CD14-positive monocyte (primary cell): ENCODE measurements at regions not wholly inside any gene's neighbourhood (a gene's known extent, or its start where the extent isn't known, plus 50 kb on each side); places are given as distances from the start of the nearest gene placed in this dataset.

Source experiments
- DNase-seq, 3 donors: peaks; one replicate each; pipeline ENCODE4 v3.0.0-alpha.2; 2011 to 2022
- H2AFZ ChIP-seq: 2 replicates; pipeline ENCODE4 v1.6.0; 2012; ENCODE audit warnings: mild to moderate bottlenecking, low read depth, low read length, inconsistent platforms; ENCODE audit not compliant: insufficient read depth, poor library complexity, severe bottlenecking
- H3K27ac ChIP-seq, 2 donors: 1 replicate in 1 of 2; 2 replicates in 1 of 2; pipeline ENCODE4 v1.5.1; 2012 to 2013; ENCODE audit warnings: low read length in 2 of 2, control low read depth in 1 of 2, inconsistent platforms in 1 of 2, low read depth in 1 of 2, mild to moderate bottlenecking in 1 of 2
- H3K27me3 ChIP-seq, 2 donors: one replicate each; pipeline versions ENCODE4 v1.6.0 to v1.6.1; 2011 to 2013; ENCODE audit warnings: low read length in 2 of 2; ENCODE audit not compliant: control insufficient read depth in 2 of 2, insufficient read depth in 2 of 2
- H3K36me3 ChIP-seq, 2 donors: replicated peaks in 1 of 2; 1 replicate in 1 of 2; 2 replicates in 1 of 2; pipeline versions ENCODE4 v1.5.1 to v1.6.1; 2012 to 2013; ENCODE audit warnings: low read length in 2 of 2, control low read depth in 1 of 2, inconsistent platforms in 1 of 2, mild to moderate bottlenecking in 1 of 2; ENCODE audit not compliant: insufficient read depth in 2 of 2, control insufficient read depth in 1 of 2
- H3K4me1 ChIP-seq, 2 donors: 1 replicate in 1 of 2; 2 replicates in 1 of 2; pipeline versions ENCODE4 v1.5.1 to v1.6.1; 2012 to 2013; ENCODE audit warnings: low read length in 2 of 2, control low read depth in 1 of 2, inconsistent platforms in 1 of 2, mild to moderate bottlenecking in 1 of 2, moderate library complexity in 1 of 2; ENCODE audit not compliant: insufficient read depth in 2 of 2, control insufficient read depth in 1 of 2
- H3K4me2 ChIP-seq: replicated peaks from 2 replicates; pipeline ENCODE3; 2012; ENCODE audit warnings: low read length, moderate library complexity, mild to moderate bottlenecking; ENCODE audit not compliant: poor library complexity, severe bottlenecking; ENCODE audit errors: extremely low read depth
- H3K4me3 ChIP-seq, 3 experiments: fragments of 200-600 bp in 1 of 3; sonication (generic) in 1 of 3; replicated peaks in 1 of 3; 1 replicate in 2 of 3; 2 replicates in 1 of 3; pipeline ENCODE4 v1.5.1; 2011 to 2013; ENCODE audit warnings: low read length in 3 of 3, mild to moderate bottlenecking in 3 of 3, control low read depth in 2 of 3, low read depth in 2 of 3, inconsistent platforms in 1 of 3, moderate library complexity in 1 of 3
- H3K79me2 ChIP-seq: 2 replicates; pipeline ENCODE4 v1.6.0; 2012; ENCODE audit warnings: mild to moderate bottlenecking, control low read depth, inconsistent platforms, low read length, moderate library complexity; ENCODE audit not compliant: insufficient read depth
- H3K9ac ChIP-seq: 2 replicates; pipeline ENCODE4 v1.6.0; 2017; ENCODE audit warnings: low read length, mild to moderate bottlenecking; ENCODE audit not compliant: insufficient read depth, poor library complexity, severe bottlenecking
- H3K9me3 ChIP-seq, 2 donors: replicated peaks in 1 of 2; 1 replicate in 1 of 2; 2 replicates in 1 of 2; pipeline versions ENCODE4 v1.5.1 to v1.6.1; 2012 to 2013; ENCODE audit warnings: low read length in 2 of 2, control low read depth in 1 of 2; ENCODE audit not compliant: control insufficient read depth in 1 of 2, insufficient read depth in 1 of 2
- H4K20me1 ChIP-seq: 2 replicates; pipeline ENCODE4 v1.6.0; 2012; ENCODE audit warnings: mild to moderate bottlenecking, low read length, control low read depth, moderate library complexity; ENCODE audit not compliant: insufficient read depth
- H3K27ac Mint-ChIP-seq, 7 donors: one replicate each; pipeline ENCODE4 v1.8.0; 2020; ENCODE audit warnings: mild to moderate bottlenecking in 7 of 7, mixed read lengths in 7 of 7, moderate library complexity in 6 of 7, inconsistent platforms in 2 of 7
- H3K27me3 Mint-ChIP-seq, 3 donors: one replicate each; pipeline ENCODE4 v1.8.0; 2021 to 2022; ENCODE audit warnings: low read depth in 3 of 3, mild to moderate bottlenecking in 3 of 3, mixed read lengths in 3 of 3, moderate library complexity in 3 of 3, inconsistent platforms in 1 of 3
- H3K36me3 Mint-ChIP-seq, 2 donors: one replicate each; pipeline ENCODE4 v1.8.0; 2020; ENCODE audit warnings: mixed read lengths in 2 of 2, inconsistent platforms in 1 of 2, mild to moderate bottlenecking in 1 of 2
- H3K4me1 Mint-ChIP-seq: one replicate; pipeline ENCODE4 v1.8.0; 2020; ENCODE audit warnings: mild to moderate bottlenecking, mixed read lengths
- H3K4me3 Mint-ChIP-seq, 2 donors: one replicate each; pipeline ENCODE4 v1.8.0; 2020; ENCODE audit warnings: mild to moderate bottlenecking in 2 of 2, mixed read lengths in 2 of 2, moderate library complexity in 1 of 2
- H3K9me3 Mint-ChIP-seq, 7 donors: one replicate each; pipeline ENCODE4 v1.8.0; 2020 to 2022; ENCODE audit warnings: mixed read lengths in 7 of 7, mild to moderate bottlenecking in 6 of 7, moderate library complexity in 6 of 7, inconsistent platforms in 2 of 7
- WGBS: methylation state at CpG from one replicate; pipeline ENCODE4 v1.1.5; 2013; ENCODE audit warnings: missing lambda C conversion rate; ENCODE audit not compliant: insufficient coverage; 5-methylcytosine and 5-hydroxymethylcytosine counted together
- intact Hi-C, 2 donors: fragments of 100-400 bp; cut with micrococcal nuclease; formaldehyde crosslinking; loops; one replicate each; pipeline versions ENCODE4 v1.15.0 to v1.15.1; 2023
- TF ChIP-seq, protein P1 (sequence below): fragments of 200-600 bp; IDR thresholded peaks from one replicate; pipeline ENCODE4 v1.8.0; 2022; ENCODE audit warnings: antibody characterized with exemption, mild to moderate bottlenecking

- no peak for DNase-seq
- H3K27ac ChIP-seq = no peak overlapping the region
- no peak overlapping the region for H3K9ac ChIP-seq
- no peaks in the 10 kb centered on the region for H3K36me3 Mint-ChIP-seq
- TF ChIP-seq, protein P1, sequence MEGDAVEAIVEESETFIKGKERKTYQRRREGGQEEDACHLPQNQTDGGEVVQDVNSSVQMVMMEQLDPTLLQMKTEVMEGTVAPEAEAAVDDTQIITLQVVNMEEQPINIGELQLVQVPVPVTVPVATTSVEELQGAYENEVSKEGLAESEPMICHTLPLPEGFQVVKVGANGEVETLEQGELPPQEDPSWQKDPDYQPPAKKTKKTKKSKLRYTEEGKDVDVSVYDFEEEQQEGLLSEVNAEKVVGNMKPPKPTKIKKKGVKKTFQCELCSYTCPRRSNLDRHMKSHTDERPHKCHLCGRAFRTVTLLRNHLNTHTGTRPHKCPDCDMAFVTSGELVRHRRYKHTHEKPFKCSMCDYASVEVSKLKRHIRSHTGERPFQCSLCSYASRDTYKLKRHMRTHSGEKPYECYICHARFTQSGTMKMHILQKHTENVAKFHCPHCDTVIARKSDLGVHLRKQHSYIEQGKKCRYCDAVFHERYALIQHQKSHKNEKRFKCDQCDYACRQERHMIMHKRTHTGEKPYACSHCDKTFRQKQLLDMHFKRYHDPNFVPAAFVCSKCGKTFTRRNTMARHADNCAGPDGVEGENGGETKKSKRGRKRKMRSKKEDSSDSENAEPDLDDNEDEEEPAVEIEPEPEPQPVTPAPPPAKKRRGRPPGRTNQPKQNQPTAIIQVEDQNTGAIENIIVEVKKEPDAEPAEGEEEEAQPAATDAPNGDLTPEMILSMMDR = no peak
- no peak overlapping the region for H3K4me3 ChIP-seq
- no peaks in the 10 kb centered on the region for H3K4me1 Mint-ChIP-seq
- peak overlapping the region in 1 of 2 donors; percentile 39 for H3K4me3 Mint-ChIP-seq
- H3K4me1 ChIP-seq = no peaks in the 10 kb centered on the region
- no peaks in the 10 kb centered on the region for H4K20me1 ChIP-seq
- peaks cover 0 to 1% (median 0%) of the 10 kb centered on the region in 7 donors for H3K9me3 Mint-ChIP-seq
- WGBS = 75% methylated on average over 2 of the region's 2 CpGs
- no peaks in the 10 kb centered on the region for H3K9me3 ChIP-seq
- H3K27me3 ChIP-seq = peaks cover 0 to 3% of the 10 kb centered on the region in 2 donors
- H3K27ac Mint-ChIP-seq = no peak overlapping the region
- intact Hi-C loops = no loop called here
- H3K4me2 ChIP-seq = no peak overlapping the region
- no peaks in the 10 kb centered on the region for H3K36me3 ChIP-seq
- peaks cover 7 to 12% (median 8%) of the 10 kb centered on the region in 3 donors for H3K27me3 Mint-ChIP-seq
- no peaks in the 10 kb centered on the region for H3K79me2 ChIP-seq
- no peak overlapping the region for H2AFZ ChIP-seq
These were observed 50.2 kb upstream of the TLR3 start for GRCh38 chr4:186018784-186019183.
